Liver (tissue), 7 donors: ENCODE measurements at regions not wholly inside any gene's neighbourhood (a gene's known extent, or its start where the extent isn't known, plus 50 kb on each side); places are given as distances from the start of the nearest gene placed in this dataset.
A peak's percentile ranks its signal among the peaks of the same experiment; 100 is the strongest.
"Not testable (repeated sequence)": the region's sequence is repeated elsewhere in the genome, so short reads cannot be mapped to it uniquely, and the experiment has no call there.

ENCODE experiments used
- DNase-seq: peaks from one replicate; pipeline ENCODE4 v3.0.0-alpha.2; 2017; ENCODE audit warnings: low spot score
- H3K27ac ChIP-seq, 2 donors: one replicate each; pipeline ENCODE4 v1.7.0; 2013; ENCODE audit warnings: inconsistent platforms in 2 of 2, low read length in 2 of 2, control low read depth in 1 of 2, low read depth in 1 of 2, mild to moderate bottlenecking in 1 of 2
- H3K27me3 ChIP-seq, 4 donors: one replicate each; pipeline versions ENCODE4 v1.6.1 to v1.7.0; 2013; ENCODE audit warnings: low read length in 3 of 4, inconsistent platforms in 1 of 4, mild to moderate bottlenecking in 1 of 4, moderate library complexity in 1 of 4; ENCODE audit not compliant: control insufficient read depth in 4 of 4, insufficient read depth in 4 of 4
- H3K36me3 ChIP-seq, 4 donors: one replicate each; pipeline versions ENCODE4 v1.6.1 to v1.7.0; 2013; ENCODE audit warnings: low read length in 3 of 4, mild to moderate bottlenecking in 3 of 4, low read depth in 1 of 4, moderate library complexity in 1 of 4; ENCODE audit not compliant: control insufficient read depth in 4 of 4, insufficient read depth in 3 of 4
- H3K4me1 ChIP-seq, 4 donors: one replicate each; pipeline versions ENCODE4 v1.6.1 to v1.7.0; 2013; ENCODE audit warnings: low read length in 3 of 4, mild to moderate bottlenecking in 3 of 4, moderate library complexity in 1 of 4; ENCODE audit not compliant: control insufficient read depth in 4 of 4, insufficient read depth in 4 of 4
- H3K4me3 ChIP-seq, 3 donors: one replicate each; pipeline versions ENCODE4 v1.6.1 to v1.7.0; 2013; ENCODE audit warnings: low read length in 3 of 3, control low read depth in 1 of 3, low read depth in 1 of 3, mild to moderate bottlenecking in 1 of 3
- H3K9ac ChIP-seq, 2 donors: one replicate each; pipeline ENCODE4 v1.7.0; 2013; ENCODE audit warnings: low read length in 2 of 2, mild to moderate bottlenecking in 2 of 2, moderate library complexity in 2 of 2, control low read depth in 1 of 2, low read depth in 1 of 2
- H3K9me3 ChIP-seq, 4 donors: one replicate each; pipeline versions ENCODE4 v1.6.1 to v1.7.0; 2013; ENCODE audit warnings: low read length in 3 of 4; ENCODE audit not compliant: control insufficient read depth in 4 of 4
- EGR1 ChIP-seq, 2 donors: IDR thresholded peaks; 2 replicates each; pipeline ENCODE4 v1.6.1; 2016 to 2018; ENCODE audit warnings: antibody characterized with exemption in 2 of 2, low read depth in 2 of 2
- FOXA1 ChIP-seq: IDR thresholded peaks from 2 replicates; pipeline ENCODE4 v1.6.1; 2016; ENCODE audit warnings: antibody characterized with exemption
- GABPA ChIP-seq, 2 donors: IDR thresholded peaks in 1 of 2; conservative IDR thresholded peaks in 1 of 2; 2 replicates each; pipeline ENCODE4 v1.6.1; 2016; ENCODE audit warnings: antibody characterized with exemption in 2 of 2, mild to moderate bottlenecking in 1 of 2, moderate library complexity in 1 of 2
- HNF4A ChIP-seq, 2 donors: conservative IDR thresholded peaks; 2 replicates each; pipeline ENCODE4 v1.6.1; 2016; ENCODE audit warnings: antibody characterized with exemption in 2 of 2, mild to moderate bottlenecking in 2 of 2
- HNF4G ChIP-seq: IDR thresholded peaks from 2 replicates; pipeline ENCODE4 v1.6.1; 2016; ENCODE audit warnings: antibody characterized with exemption
- RAD21 ChIP-seq, 2 donors: IDR thresholded peaks; 2 replicates each; pipeline ENCODE4 v1.6.1; 2016; ENCODE audit warnings: antibody characterized with exemption in 2 of 2, mild to moderate bottlenecking in 2 of 2
- RXRA ChIP-seq, 2 donors: IDR thresholded peaks; 2 replicates each; pipeline ENCODE4 v1.6.1; 2017 to 2018; ENCODE audit warnings: antibody characterized with exemption in 2 of 2, mild to moderate bottlenecking in 1 of 2
- SP1 ChIP-seq: IDR thresholded peaks from 2 replicates; pipeline ENCODE4 v1.6.1; 2018; ENCODE audit warnings: antibody characterized with exemption, mild to moderate bottlenecking
- TAF1 ChIP-seq: conservative IDR thresholded peaks from 2 replicates; pipeline ENCODE4 v1.6.1; 2016; ENCODE audit warnings: antibody characterized with exemption, mild to moderate bottlenecking
- YY1 ChIP-seq: IDR thresholded peaks from 2 replicates; pipeline ENCODE4 v1.6.1; 2016; ENCODE audit warnings: antibody characterized with exemption, mild to moderate bottlenecking
- WGBS: extraction: QIAGEN DNeasy Blood & Tissue Kit; methylation state at CpG from one replicate; pipeline ENCODE4 v1.1.7; 2013; 5-methylcytosine and 5-hydroxymethylcytosine counted together
- TF ChIP-seq, protein P1 (sequence below): IDR thresholded peaks from 2 replicates; pipeline ENCODE4 v1.6.1; 2016; ENCODE audit warnings: antibody characterized with exemption
- TF ChIP-seq, protein P2 (sequence below): IDR thresholded peaks from 2 replicates; pipeline ENCODE4 v1.6.1; 2016; ENCODE audit warnings: antibody characterized with exemption
- TF ChIP-seq, protein P3 (sequence below): IDR thresholded peaks from 2 replicates; pipeline ENCODE4 v1.6.1; 2016; ENCODE audit warnings: antibody characterized with exemption
- TF ChIP-seq, protein P4 (sequence below): IDR thresholded peaks from 2 replicates; pipeline ENCODE4 v1.6.1; 2016; ENCODE audit warnings: antibody characterized with exemption, mild to moderate bottlenecking
- donor health status: healthy.
- donor health status: healthy.
- donor health status: healthy.
- donor health status: healthy.

DNA sequence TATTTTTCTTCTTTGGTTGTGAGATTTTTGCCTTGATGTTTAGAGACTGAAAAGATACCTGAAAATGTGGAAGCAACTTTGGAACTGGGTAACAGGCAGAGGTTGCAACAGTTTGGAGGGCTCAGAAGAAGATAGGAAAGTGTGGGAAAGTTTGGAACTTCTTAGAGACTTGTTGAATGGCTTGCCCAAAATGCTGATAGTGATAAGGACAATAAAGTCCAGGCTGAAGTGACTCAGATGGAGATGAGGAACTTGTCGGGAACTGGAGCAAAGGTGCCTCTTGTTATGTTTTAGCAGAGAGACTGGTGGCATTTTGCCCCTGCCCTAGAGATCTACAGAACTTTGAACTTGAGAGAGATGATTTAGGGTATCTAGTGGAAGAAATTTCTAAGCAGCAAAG, 171.8 kb downstream of the REEP3 start:
- not testable (repeated sequence) for DNase-seq, H3K4me3 ChIP-seq, H3K27me3 ChIP-seq, H3K36me3 ChIP-seq, H3K9me3 ChIP-seq, H3K27ac ChIP-seq, H3K9ac ChIP-seq, H3K4me1 ChIP-seq
- TF ChIP-seq HNF4A (conservative IDR thresholded peaks at IDR 0.05) (peak; percentile 19 to 38), RXRA (IDR thresholded peaks at IDR 0.05) (peak in 1 of 2 donors; percentile 27), GABPA (IDR thresholded peaks at IDR 0.05 in 1 of 2, conservative IDR thresholded peaks at IDR 0.05 in 1 of 2) (peak in 1 of 2 donors; percentile 2)
- 16% methylated on average over 1 of the region's 1 CpG for WGBS

DNA sequence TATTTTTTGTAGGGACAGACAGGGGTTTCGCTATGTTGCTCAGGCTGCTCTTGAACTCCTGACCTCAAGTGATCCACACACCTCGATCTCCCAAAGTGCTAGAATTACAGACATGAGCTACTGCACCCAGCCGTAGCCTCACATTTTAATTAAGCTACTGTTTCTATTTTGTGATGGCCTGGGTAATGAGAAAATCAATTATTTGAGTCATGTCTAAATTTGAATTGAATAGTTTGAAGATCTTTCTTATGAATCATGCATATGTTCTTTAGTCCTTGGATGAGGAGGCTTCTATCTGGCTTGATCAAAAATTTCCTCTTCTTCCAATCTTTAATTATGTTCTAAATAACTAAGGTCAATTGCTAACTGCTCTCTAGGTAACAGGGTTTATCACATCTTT, 175.0 kb downstream of the REEP3 start:
- WGBS: 97% methylated on average over 3 of the region's 3 CpGs
- H3K36me3 ChIP-seq: no peaks in the 10 kb centered on the region
- H3K4me3 ChIP-seq: no peak overlapping the region
- no peak for DNase-seq
- no peaks in the 10 kb centered on the region for H3K9me3 ChIP-seq
- no peaks in the 10 kb centered on the region for H3K27me3 ChIP-seq
- H3K9ac ChIP-seq: no peak overlapping the region
- peaks cover 4 to 15% (median 11%) of the 10 kb centered on the region in 4 donors for H3K4me1 ChIP-seq
- TF ChIP-seq, protein P1, sequence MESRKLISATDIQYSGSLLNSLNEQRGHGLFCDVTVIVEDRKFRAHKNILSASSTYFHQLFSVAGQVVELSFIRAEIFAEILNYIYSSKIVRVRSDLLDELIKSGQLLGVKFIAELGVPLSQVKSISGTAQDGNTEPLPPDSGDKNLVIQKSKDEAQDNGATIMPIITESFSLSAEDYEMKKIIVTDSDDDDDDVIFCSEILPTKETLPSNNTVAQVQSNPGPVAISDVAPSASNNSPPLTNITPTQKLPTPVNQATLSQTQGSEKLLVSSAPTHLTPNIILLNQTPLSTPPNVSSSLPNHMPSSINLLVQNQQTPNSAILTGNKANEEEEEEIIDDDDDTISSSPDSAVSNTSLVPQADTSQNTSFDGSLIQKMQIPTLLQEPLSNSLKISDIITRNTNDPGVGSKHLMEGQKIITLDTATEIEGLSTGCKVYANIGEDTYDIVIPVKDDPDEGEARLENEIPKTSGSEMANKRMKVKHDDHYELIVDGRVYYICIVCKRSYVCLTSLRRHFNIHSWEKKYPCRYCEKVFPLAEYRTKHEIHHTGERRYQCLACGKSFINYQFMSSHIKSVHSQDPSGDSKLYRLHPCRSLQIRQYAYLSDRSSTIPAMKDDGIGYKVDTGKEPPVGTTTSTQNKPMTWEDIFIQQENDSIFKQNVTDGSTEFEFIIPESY: no peak
- no peak for TF ChIP-seq RAD21 (IDR thresholded peaks at IDR 0.05)
- no peak overlapping the region for H3K27ac ChIP-seq

DNA sequence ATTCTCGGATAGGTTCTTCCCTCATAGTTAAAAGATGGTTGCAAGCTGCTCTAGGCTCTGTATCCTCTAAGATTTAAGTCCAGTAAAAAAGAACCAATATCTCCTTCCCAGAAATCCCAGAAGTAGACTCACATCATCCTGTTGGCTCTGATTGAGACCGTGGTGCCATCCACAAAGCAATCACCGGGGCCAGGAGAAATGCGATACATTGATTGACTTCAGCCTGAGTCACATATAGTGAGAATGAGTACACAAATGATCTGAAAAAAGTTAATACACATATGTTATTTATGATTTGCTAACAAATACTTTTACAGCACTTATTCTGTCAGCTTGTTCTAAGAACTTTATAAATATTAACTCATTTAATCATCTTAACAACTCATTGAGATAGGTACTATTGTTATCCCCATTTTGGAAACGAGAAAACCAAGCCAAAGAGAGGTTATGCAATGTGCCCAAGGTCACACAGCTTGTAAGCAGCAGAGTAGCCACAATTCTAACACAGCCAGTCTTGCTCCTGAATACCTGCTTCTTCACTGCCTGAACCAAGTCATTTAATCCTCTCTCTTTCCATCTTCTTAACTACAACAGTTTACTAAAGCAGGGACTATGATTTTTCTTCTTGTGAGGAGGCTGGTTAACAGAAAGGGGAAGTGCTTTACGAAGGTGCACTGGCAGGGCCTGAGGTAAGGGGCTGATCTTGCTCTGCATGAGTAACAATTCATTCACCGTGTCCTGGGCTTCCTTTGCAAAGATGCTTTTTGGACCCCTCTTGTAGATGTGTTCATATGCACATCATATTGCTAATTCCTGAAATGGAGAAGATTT, 177.0 kb downstream of the REEP3 start:
- Histone ChIP-seq H3K27me3 (no peaks in the 10 kb centered on the region), H3K27ac (peak overlapping the region in 1 of 2 donors; percentile 66), H3K9ac (no peak overlapping the region), H3K4me1 (peaks cover 11 to 29% (median 20%) of the 10 kb centered on the region in 4 donors), H3K4me3 (no peak overlapping the region), H3K9me3 (no peaks in the 10 kb centered on the region), H3K36me3 (no peaks in the 10 kb centered on the region)
- DNase-seq: no peak
- WGBS: 81% methylated on average over 7 of the region's 7 CpGs
- TF ChIP-seq HNF4A (conservative IDR thresholded peaks at IDR 0.05) (peak in 1 of 2 donors; percentile 19), YY1 (peak; percentile 19), FOXA1 (no peak), RXRA (IDR thresholded peaks at IDR 0.05) (no peak), HNF4G (peak; percentile 12)

DNA sequence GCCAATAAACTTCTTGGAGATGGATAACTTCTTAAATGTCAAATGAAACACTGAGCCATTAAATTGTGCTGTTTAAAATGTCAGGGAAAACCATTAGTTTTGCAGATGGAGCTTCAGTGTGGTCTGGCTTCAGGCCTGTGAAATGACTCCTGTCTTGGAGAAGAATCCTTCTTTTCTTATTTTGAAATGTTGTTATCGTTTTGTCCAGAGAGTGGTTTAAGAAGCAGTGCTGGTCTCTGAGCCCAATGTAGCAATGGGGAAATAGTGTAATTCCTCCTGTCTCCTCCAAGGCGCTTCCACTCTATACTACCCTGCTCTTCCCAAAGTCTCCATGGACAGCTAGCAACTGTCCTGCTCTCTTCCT, 177.6 kb downstream of the REEP3 start:
- H3K4me1 ChIP-seq: peaks cover 13 to 34% (median 26%) of the 10 kb centered on the region in 4 donors
- no peak overlapping the region for H3K9ac ChIP-seq
- TF ChIP-seq, protein P2, sequence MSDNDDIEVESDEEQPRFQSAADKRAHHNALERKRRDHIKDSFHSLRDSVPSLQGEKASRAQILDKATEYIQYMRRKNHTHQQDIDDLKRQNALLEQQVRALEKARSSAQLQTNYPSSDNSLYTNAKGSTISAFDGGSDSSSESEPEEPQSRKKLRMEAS: no peak
- no peak for TF ChIP-seq HNF4G
- TF ChIP-seq, protein P3, sequence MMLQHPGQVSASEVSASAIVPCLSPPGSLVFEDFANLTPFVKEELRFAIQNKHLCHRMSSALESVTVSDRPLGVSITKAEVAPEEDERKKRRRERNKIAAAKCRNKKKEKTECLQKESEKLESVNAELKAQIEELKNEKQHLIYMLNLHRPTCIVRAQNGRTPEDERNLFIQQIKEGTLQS: no peak
- no peak for TF ChIP-seq FOXA1
- TF ChIP-seq GABPA (IDR thresholded peaks at IDR 0.05 in 1 of 2, conservative IDR thresholded peaks at IDR 0.05 in 1 of 2): no peak
- no peak for TF ChIP-seq TAF1
- no peak for TF ChIP-seq RXRA (IDR thresholded peaks at IDR 0.05)
- TF ChIP-seq, protein P4, sequence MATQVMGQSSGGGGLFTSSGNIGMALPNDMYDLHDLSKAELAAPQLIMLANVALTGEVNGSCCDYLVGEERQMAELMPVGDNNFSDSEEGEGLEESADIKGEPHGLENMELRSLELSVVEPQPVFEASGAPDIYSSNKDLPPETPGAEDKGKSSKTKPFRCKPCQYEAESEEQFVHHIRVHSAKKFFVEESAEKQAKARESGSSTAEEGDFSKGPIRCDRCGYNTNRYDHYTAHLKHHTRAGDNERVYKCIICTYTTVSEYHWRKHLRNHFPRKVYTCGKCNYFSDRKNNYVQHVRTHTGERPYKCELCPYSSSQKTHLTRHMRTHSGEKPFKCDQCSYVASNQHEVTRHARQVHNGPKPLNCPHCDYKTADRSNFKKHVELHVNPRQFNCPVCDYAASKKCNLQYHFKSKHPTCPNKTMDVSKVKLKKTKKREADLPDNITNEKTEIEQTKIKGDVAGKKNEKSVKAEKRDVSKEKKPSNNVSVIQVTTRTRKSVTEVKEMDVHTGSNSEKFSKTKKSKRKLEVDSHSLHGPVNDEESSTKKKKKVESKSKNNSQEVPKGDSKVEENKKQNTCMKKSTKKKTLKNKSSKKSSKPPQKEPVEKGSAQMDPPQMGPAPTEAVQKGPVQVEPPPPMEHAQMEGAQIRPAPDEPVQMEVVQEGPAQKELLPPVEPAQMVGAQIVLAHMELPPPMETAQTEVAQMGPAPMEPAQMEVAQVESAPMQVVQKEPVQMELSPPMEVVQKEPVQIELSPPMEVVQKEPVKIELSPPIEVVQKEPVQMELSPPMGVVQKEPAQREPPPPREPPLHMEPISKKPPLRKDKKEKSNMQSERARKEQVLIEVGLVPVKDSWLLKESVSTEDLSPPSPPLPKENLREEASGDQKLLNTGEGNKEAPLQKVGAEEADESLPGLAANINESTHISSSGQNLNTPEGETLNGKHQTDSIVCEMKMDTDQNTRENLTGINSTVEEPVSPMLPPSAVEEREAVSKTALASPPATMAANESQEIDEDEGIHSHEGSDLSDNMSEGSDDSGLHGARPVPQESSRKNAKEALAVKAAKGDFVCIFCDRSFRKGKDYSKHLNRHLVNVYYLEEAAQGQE: no peak
- TF ChIP-seq EGR1 (IDR thresholded peaks at IDR 0.05; ENCODE audit: low read depth in 2 of 2): no peak
- no peak for TF ChIP-seq HNF4A (conservative IDR thresholded peaks at IDR 0.05)
- TF ChIP-seq SP1: no peak
- peak overlapping the region; percentile 11 to 66 for H3K27ac ChIP-seq
- WGBS: 89% methylated on average over 2 of the region's 2 CpGs
- no peaks in the 10 kb centered on the region for H3K36me3 ChIP-seq
- H3K9me3 ChIP-seq: no peaks in the 10 kb centered on the region
- H3K27me3 ChIP-seq: no peaks in the 10 kb centered on the region
- H3K4me3 ChIP-seq: no peak overlapping the region
- no peak for DNase-seq
